HEK293 (cell line): ENCODE measurements at regions not wholly inside any gene's neighbourhood (a gene's known extent, or its start where the extent isn't known, plus 50 kb on each side); places are given as distances from the start of the nearest gene placed in this dataset.

ENCODE experiments used
- CTCF ChIA-PET: fragments of 350-600 bp; formaldehyde crosslinking; extraction: SDS; loops from one replicate; lab custom pipeline; 2021; ENCODE audit warnings: antibody characterized with exemption; lab: Yijun Ruan, JAX
- POLR2A ChIA-PET: fragments of 300-600 bp; formaldehyde crosslinking; extraction: SDS; loops from one replicate; lab custom pipeline; 2020; ENCODE audit warnings: antibody characterized with exemption, inconsistent platforms; lab: Yijun Ruan, JAX
- H3K27ac ChIP-seq: fragments of 200-500 bp; sonication (Bioruptor generic); 2 replicates; pipeline ENCODE4 v1.5.1; 2014; ENCODE audit warnings: low read depth, low read length, control low read depth, inconsistent platforms; ENCODE audit errors: extremely low read depth
- H3K36me3 ChIP-seq, 2 experiments: fragments of 200-500 bp in 1 of 2; sonication (Bioruptor generic) in 1 of 2; 1 replicate in 1 of 2; 2 replicates in 1 of 2; pipeline ENCODE4 v1.5.1; 2014 to 2017; ENCODE audit warnings: inconsistent platforms in 2 of 2, low read length in 2 of 2; ENCODE audit not compliant: control insufficient read depth in 2 of 2, insufficient read depth in 1 of 2
- H3K4me1 ChIP-seq: fragments of 200-500 bp; sonication (Bioruptor generic); 2 replicates; pipeline ENCODE4 v1.5.1; 2014; ENCODE audit warnings: mild to moderate bottlenecking, low read length, inconsistent platforms; ENCODE audit not compliant: control insufficient read depth, insufficient read depth
- H3K4me3 ChIP-seq: 2 replicates; pipeline ENCODE4 v1.5.1; 2011; ENCODE audit warnings: low read depth, mild to moderate bottlenecking, control low read depth, low read length, moderate library complexity
- H3K9me3 ChIP-seq: fragments of 200-500 bp; sonication (Bioruptor generic); 2 replicates; pipeline ENCODE4 v1.5.1; 2014; ENCODE audit warnings: low read depth, low read length, inconsistent platforms; ENCODE audit not compliant: control insufficient read depth, insufficient read depth
- EGR2 ChIP-seq: fragments of 450-650 bp; formaldehyde crosslinking; IDR thresholded peaks from 2 replicates; pipeline ENCODE4 v1.5.1; 2016; ENCODE audit warnings: low read depth, missing biosample characterization, missing genetic modification characterization
- KLF1 ChIP-seq: fragments of 450-650 bp; formaldehyde crosslinking; IDR thresholded peaks from 2 replicates; pipeline ENCODE4 v1.5.1; 2016; ENCODE audit warnings: missing biosample characterization, missing genetic modification characterization
- SETDB1 ChIP-seq: IDR thresholded peaks from one replicate; pipeline ENCODE4 v1.6.1; 2017; ENCODE audit warnings: mild to moderate bottlenecking, low read length, moderate library complexity, mixed read lengths; ENCODE audit not compliant: insufficient read length
- TRIM28 ChIP-seq: IDR thresholded peaks from 2 replicates; pipeline ENCODE4 v1.6.1; 2011; ENCODE audit warnings: low read length, control low read depth, borderline replicate concordance
- ZNF138 ChIP-seq: fragments of 450-650 bp; formaldehyde crosslinking; IDR thresholded peaks from 2 replicates; pipeline ENCODE4 v1.5.1; 2016; ENCODE audit warnings: missing biosample characterization, missing genetic modification characterization, borderline replicate concordance
- ZNF155 ChIP-seq: fragments of 450-650 bp; formaldehyde crosslinking; IDR thresholded peaks from 2 replicates; pipeline ENCODE4 v1.5.1; 2016; ENCODE audit warnings: missing biosample characterization, missing genetic modification characterization
- ZNF16 ChIP-seq: fragments of 450-650 bp; formaldehyde crosslinking; IDR thresholded peaks from 2 replicates; pipeline ENCODE4 v1.5.1; 2016; ENCODE audit warnings: low read depth, missing biosample characterization, missing genetic modification characterization
- ZNF2 ChIP-seq: fragments of 450-650 bp; formaldehyde crosslinking; IDR thresholded peaks from 2 replicates; pipeline ENCODE4 v1.5.1; 2016; ENCODE audit warnings: missing biosample characterization, missing genetic modification characterization
- ZNF211 ChIP-seq: fragments of 450-650 bp; formaldehyde crosslinking; IDR thresholded peaks from 2 replicates; pipeline ENCODE4 v1.5.1; 2016; ENCODE audit warnings: low read depth, missing biosample characterization, missing genetic modification characterization
- ZNF214 ChIP-seq: fragments of 450-650 bp; formaldehyde crosslinking; IDR thresholded peaks from 2 replicates; pipeline ENCODE4 v1.5.1; 2017; ENCODE audit warnings: missing biosample characterization, mild to moderate bottlenecking, missing genetic modification characterization, borderline replicate concordance
- ZNF223 ChIP-seq: fragments of 450-650 bp; formaldehyde crosslinking; IDR thresholded peaks from 2 replicates; pipeline ENCODE4 v1.5.1; 2016; ENCODE audit warnings: missing biosample characterization, missing genetic modification characterization
- ZNF24 ChIP-seq: fragments of 450-650 bp; formaldehyde crosslinking; IDR thresholded peaks from 2 replicates; pipeline ENCODE4 v1.5.1; 2016; ENCODE audit warnings: missing biosample characterization, missing genetic modification characterization
- ZNF366 ChIP-seq: fragments of 450-650 bp; formaldehyde crosslinking; conservative IDR thresholded peaks from 2 replicates; pipeline ENCODE4 v1.5.1; 2016; ENCODE audit warnings: missing biosample characterization, missing genetic modification characterization
- ZNF37A ChIP-seq: fragments of 450-650 bp; IDR thresholded peaks from 2 replicates; pipeline ENCODE4 v1.5.1; 2018; ENCODE audit warnings: missing biosample characterization, missing genetic modification characterization
- ZNF394 ChIP-seq: fragments of 450-650 bp; formaldehyde crosslinking; IDR thresholded peaks from 2 replicates; pipeline ENCODE4 v1.5.1; 2016; ENCODE audit warnings: missing biosample characterization, missing genetic modification characterization, mild to moderate bottlenecking, moderate library complexity, borderline replicate concordance
- ZNF555 ChIP-seq: fragments of 450-650 bp; formaldehyde crosslinking; conservative IDR thresholded peaks from 2 replicates; pipeline ENCODE4 v1.5.1; 2017; ENCODE audit warnings: missing biosample characterization, mild to moderate bottlenecking, missing genetic modification characterization, inconsistent platforms
- ZNF621 ChIP-seq: fragments of 450-650 bp; formaldehyde crosslinking; IDR thresholded peaks from 2 replicates; pipeline ENCODE4 v1.5.1; 2017; ENCODE audit warnings: missing biosample characterization, missing genetic modification characterization
- ZNF701 ChIP-seq: fragments of 450-650 bp; formaldehyde crosslinking; IDR thresholded peaks from 2 replicates; pipeline ENCODE4 v1.5.1; 2016; ENCODE audit warnings: missing biosample characterization, missing genetic modification characterization
- ZNF791 ChIP-seq: fragments of 450-650 bp; formaldehyde crosslinking; IDR thresholded peaks from 2 replicates; pipeline ENCODE4 v1.5.1; 2016; ENCODE audit warnings: missing biosample characterization, missing genetic modification characterization
- TF ChIP-seq, protein P1 (sequence below): fragments of 450-650 bp; formaldehyde crosslinking; IDR thresholded peaks from 2 replicates; pipeline ENCODE4 v1.5.1; 2016; ENCODE audit warnings: missing biosample characterization, missing genetic modification characterization
- TF ChIP-seq, protein P2 (sequence below): fragments of 450-650 bp; formaldehyde crosslinking; IDR thresholded peaks from 2 replicates; pipeline ENCODE4 v1.5.1; 2016; ENCODE audit warnings: missing biosample characterization, missing genetic modification characterization
- TF ChIP-seq, protein P3 (sequence below): fragments of 450-650 bp; formaldehyde crosslinking; IDR thresholded peaks from 2 replicates; pipeline ENCODE4 v1.5.0; 2017; ENCODE audit warnings: missing biosample characterization, missing genetic modification characterization, borderline replicate concordance
- TF ChIP-seq, protein P4 (sequence below): fragments of 450-650 bp; formaldehyde crosslinking; IDR thresholded peaks from 2 replicates; pipeline ENCODE4 v1.5.1; 2016; ENCODE audit warnings: missing biosample characterization, missing genetic modification characterization, low read depth

DNA sequence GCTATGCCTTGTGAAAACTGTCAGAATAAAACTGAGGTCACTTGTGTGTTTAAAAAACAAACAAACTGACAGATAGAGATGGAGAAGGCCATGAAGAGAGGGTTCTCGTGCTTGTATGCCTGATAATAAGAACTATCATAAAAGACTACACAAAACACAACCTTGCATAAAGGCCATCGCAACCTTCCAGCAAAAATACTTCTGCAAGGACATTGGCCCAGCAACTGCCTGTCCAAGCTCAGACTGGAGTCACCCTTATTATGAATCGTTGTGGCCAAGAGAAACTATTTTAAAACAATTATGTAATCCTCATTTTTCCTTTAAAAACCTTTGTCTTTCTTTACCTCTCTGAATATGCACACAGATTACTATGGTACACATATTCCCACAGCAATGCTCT lies 93.0 kb upstream of the SMLR1 start:
- Histone ChIP-seq H3K4me1 (no peaks in the 10 kb centered on the region), H3K9me3 (no peaks in the 10 kb centered on the region), H3K27ac (no peak overlapping the region), H3K4me3 (no peak overlapping the region), H3K36me3 (no peaks in the 10 kb centered on the region)
- CTCF ChIA-PET = interaction anchor here (0.5 to 0.7 kb wide), 2 partner anchors 437 to 1310 kb away, joined by 3 read pairs; no protein-coding TSS in a partner anchor
- POLR2A ChIA-PET = no interaction called here
- no peak for TF ChIP-seq ZNF701 (tag by site-specific recombination)
- no peak for TF ChIP-seq TRIM28
- no peak for TF ChIP-seq ZNF394 (tag by site-specific recombination)
- TF ChIP-seq ZNF138 (tag by site-specific recombination) = no peak
- TF ChIP-seq, protein P1, sequence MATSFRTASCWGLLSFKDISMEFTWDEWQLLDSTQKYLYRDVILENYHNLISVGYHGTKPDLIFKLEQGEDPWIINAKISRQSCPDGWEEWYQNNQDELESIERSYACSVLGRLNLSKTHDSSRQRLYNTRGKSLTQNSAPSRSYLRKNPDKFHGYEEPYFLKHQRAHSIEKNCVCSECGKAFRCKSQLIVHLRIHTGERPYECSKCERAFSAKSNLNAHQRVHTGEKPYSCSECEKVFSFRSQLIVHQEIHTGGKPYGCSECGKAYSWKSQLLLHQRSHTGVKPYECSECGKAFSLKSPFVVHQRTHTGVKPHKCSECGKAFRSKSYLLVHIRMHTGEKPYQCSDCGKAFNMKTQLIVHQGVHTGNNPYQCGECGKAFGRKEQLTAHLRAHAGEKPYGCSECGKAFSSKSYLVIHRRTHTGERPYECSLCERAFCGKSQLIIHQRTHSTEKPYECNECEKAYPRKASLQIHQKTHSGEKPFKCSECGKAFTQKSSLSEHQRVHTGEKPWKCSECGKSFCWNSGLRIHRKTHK (tag by site-specific recombination) = no peak
- no peak for TF ChIP-seq ZNF223 (tag by site-specific recombination)
- TF ChIP-seq ZNF2 = no peak
- TF ChIP-seq ZNF791 = no peak

DNA sequence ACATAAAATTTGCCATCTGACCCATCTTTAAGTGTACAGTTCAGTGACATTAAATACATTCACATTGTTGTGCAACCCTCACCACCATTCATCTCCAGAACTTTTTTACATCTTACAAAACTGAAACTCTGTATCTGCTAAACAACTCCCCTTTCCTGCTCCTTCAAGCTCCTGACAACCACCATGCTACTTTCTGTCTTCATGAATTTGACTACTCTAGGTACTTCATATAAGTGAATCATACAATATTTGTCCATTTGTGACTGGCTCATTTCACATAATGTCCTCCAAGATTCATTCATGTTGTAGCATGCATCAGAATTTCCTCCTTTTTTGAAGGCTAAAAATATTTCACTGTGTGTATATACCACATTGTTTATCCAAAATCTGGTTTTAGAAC lies 86.9 kb upstream of the SMLR1 start:
- no peaks in the 10 kb centered on the region for H3K9me3 ChIP-seq
- no peak overlapping the region for H3K4me3 ChIP-seq
- H3K36me3 ChIP-seq = no peaks in the 10 kb centered on the region
- no peaks in the 10 kb centered on the region for H3K4me1 ChIP-seq
- ChIA-PET CTCF (interaction anchor here (0.7 kb wide), 1 partner anchor 451 kb away, joined by 3 read pairs; no protein-coding TSS in a partner anchor), POLR2A (no interaction called here)
- H3K27ac ChIP-seq = no peak overlapping the region
- TF ChIP-seq ZNF16 (tag by site-specific recombination) (no peak), ZNF555 (tag by site-specific recombination) (no peak), ZNF621 (tag by site-specific recombination) (no peak), SETDB1 (no peak), KLF1 (no peak), EGR2 (tag by site-specific recombination) (no peak), ZNF211 (tag by site-specific recombination) (no peak), ZNF37A (tag by site-specific recombination) (no peak), ZNF155 (tag by site-specific recombination) (no peak), ZNF366 (tag by site-specific recombination) (no peak), ZNF24 (no peak), ZNF214 (no peak)
- TF ChIP-seq, protein P2, sequence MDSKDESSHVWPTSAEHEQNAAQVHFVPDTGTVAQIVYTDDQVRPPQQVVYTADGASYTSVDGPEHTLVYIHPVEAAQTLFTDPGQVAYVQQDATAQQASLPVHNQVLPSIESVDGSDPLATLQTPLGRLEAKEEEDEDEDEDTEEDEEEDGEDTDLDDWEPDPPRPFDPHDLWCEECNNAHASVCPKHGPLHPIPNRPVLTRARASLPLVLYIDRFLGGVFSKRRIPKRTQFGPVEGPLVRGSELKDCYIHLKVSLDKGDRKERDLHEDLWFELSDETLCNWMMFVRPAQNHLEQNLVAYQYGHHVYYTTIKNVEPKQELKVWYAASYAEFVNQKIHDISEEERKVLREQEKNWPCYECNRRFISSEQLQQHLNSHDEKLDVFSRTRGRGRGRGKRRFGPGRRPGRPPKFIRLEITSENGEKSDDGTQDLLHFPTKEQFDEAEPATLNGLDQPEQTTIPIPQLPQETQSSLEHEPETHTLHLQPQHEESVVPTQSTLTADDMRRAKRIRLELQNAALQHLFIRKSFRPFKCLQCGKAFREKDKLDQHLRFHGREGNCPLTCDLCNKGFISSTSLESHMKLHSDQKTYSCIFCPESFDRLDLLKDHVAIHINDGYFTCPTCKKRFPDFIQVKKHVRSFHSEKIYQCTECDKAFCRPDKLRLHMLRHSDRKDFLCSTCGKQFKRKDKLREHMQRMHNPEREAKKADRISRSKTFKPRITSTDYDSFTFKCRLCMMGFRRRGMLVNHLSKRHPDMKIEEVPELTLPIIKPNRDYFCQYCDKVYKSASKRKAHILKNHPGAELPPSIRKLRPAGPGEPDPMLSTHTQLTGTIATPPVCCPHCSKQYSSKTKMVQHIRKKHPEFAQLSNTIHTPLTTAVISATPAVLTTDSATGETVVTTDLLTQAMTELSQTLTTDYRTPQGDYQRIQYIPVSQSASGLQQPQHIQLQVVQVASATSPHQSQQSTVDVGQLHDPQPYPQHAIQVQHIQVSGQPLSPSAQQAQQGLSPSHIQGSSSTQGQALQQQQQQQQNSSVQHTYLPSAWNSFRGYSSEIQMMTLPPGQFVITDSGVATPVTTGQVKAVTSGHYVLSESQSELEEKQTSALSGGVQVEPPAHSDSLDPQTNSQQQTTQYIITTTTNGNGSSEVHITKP = no peak
- TF ChIP-seq, protein P3, sequence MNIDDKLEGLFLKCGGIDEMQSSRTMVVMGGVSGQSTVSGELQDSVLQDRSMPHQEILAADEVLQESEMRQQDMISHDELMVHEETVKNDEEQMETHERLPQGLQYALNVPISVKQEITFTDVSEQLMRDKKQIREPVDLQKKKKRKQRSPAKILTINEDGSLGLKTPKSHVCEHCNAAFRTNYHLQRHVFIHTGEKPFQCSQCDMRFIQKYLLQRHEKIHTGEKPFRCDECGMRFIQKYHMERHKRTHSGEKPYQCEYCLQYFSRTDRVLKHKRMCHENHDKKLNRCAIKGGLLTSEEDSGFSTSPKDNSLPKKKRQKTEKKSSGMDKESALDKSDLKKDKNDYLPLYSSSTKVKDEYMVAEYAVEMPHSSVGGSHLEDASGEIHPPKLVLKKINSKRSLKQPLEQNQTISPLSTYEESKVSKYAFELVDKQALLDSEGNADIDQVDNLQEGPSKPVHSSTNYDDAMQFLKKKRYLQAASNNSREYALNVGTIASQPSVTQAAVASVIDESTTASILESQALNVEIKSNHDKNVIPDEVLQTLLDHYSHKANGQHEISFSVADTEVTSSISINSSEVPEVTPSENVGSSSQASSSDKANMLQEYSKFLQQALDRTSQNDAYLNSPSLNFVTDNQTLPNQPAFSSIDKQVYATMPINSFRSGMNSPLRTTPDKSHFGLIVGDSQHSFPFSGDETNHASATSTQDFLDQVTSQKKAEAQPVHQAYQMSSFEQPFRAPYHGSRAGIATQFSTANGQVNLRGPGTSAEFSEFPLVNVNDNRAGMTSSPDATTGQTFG (tag by site-specific recombination) = no peak
- TF ChIP-seq, protein P4, sequence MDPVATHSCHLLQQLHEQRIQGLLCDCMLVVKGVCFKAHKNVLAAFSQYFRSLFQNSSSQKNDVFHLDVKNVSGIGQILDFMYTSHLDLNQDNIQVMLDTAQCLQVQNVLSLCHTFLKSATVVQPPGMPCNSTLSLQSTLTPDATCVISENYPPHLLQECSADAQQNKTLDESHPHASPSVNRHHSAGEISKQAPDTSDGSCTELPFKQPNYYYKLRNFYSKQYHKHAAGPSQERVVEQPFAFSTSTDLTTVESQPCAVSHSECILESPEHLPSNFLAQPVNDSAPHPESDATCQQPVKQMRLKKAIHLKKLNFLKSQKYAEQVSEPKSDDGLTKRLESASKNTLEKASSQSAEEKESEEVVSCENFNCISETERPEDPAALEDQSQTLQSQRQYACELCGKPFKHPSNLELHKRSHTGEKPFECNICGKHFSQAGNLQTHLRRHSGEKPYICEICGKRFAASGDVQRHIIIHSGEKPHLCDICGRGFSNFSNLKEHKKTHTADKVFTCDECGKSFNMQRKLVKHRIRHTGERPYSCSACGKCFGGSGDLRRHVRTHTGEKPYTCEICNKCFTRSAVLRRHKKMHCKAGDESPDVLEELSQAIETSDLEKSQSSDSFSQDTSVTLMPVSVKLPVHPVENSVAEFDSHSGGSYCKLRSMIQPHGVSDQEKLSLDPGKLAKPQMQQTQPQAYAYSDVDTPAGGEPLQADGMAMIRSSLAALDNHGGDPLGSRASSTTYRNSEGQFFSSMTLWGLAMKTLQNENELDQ (tag by site-specific recombination) = no peak
